AG10803 (cell line): ENCODE measurements at regions not wholly inside any gene's neighbourhood (a gene's known extent, or its start where the extent isn't known, plus 50 kb on each side); places are given as distances from the start of the nearest gene placed in this dataset.

Experiments
- DNase-seq: peaks from one replicate; pipeline ENCODE4 v3.0.0; 2010; ENCODE audit warnings: low read depth
- H3K4me3 ChIP-seq: 2 replicates; pipeline ENCODE4 v1.5.1; 2011; ENCODE audit warnings: mild to moderate bottlenecking, low read length, control low read depth
- TF ChIP-seq, protein P1 (sequence below): conservative IDR thresholded peaks from 2 replicates; pipeline ENCODE4 v1.5.1; 2011; ENCODE audit warnings: mild to moderate bottlenecking, low read length, control low read depth, inconsistent platforms

DNA sequence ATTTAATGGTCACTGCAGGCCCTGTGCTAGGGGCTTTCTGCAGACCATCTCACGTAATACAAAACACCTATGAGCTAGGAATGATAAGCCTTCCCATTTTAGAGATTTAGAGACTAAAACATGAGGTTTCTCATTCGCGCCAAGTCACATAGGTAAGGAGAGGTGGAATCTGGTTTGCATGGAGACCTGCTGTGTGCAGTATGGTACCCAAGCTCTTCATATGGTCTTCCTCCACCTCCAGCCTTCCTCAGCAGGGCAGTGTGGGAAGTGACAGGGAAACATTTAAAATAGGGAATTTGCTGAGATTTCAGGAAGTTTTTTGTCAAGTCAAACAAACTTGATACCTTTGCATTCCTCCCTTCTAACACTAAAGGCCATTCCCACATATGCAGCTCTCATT, 337.6 kb downstream of the IL20RB start:
- TF ChIP-seq, protein P1, sequence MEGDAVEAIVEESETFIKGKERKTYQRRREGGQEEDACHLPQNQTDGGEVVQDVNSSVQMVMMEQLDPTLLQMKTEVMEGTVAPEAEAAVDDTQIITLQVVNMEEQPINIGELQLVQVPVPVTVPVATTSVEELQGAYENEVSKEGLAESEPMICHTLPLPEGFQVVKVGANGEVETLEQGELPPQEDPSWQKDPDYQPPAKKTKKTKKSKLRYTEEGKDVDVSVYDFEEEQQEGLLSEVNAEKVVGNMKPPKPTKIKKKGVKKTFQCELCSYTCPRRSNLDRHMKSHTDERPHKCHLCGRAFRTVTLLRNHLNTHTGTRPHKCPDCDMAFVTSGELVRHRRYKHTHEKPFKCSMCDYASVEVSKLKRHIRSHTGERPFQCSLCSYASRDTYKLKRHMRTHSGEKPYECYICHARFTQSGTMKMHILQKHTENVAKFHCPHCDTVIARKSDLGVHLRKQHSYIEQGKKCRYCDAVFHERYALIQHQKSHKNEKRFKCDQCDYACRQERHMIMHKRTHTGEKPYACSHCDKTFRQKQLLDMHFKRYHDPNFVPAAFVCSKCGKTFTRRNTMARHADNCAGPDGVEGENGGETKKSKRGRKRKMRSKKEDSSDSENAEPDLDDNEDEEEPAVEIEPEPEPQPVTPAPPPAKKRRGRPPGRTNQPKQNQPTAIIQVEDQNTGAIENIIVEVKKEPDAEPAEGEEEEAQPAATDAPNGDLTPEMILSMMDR, result no peak
- DNase-seq, result no peak
- no peak overlapping the region for H3K4me3 ChIP-seq

DNA sequence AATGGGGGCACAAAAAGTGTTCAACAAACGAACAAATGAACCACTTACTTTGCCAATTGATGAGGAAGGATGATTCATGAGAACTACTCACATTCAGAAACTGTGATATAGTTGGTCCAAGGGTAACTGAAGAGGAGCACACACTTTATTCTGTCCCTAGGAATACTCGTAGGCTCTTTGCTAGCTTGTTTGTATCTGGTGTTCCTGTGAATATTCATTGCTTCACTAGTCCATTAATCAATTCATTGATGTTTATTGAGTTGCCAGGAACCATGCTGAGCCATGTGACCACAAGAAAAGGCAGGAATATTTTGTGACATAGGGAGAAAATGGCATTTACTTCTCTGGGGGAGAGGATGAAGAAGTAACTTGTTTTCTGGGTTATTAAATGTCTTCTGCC, 338.3 kb downstream of the IL20RB start:
- DNase-seq, result no peak
- TF ChIP-seq, protein P1, result no peak
- no peak overlapping the region for H3K4me3 ChIP-seq

DNA sequence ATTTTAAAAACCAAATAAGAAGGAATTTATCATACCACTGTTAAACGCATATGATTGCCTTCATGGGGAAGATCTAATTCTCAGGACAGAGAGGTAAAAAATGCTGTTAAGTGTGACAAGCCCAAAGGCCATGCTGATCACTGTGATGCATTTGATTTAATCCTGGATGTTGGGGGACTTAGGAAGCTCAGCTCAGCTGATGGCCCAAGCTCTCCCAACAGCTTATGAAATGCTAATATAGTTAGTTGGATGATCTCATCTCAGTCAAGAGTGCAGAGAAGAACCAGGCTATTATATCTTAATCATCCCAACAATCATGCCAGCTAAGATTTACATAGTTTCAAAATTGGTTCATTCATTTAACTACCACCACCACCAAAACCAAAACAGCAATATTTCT, 340.0 kb downstream of the IL20RB start:
- TF ChIP-seq, protein P1, result no peak
- H3K4me3 ChIP-seq, result no peak overlapping the region
- DNase-seq, result no peak

DNA sequence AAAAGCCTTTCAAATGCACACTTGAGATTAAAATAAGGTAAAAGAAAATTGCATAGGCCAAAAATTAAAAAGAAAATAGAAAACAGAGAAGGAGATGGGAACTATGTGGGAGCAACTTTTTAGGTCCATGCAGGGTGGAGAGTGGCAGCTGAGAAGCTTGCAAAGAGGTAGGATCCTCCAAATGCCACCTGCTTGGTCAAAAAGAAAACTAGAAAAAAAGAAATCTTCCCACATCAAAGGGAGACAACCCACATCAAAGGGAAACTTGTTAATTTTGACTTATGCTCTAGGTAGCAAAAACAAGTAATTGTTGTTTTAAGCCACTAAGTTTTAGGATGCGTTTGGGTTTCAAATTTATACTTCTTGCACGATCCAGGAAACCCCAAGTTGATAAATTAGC, 342.9 kb downstream of the IL20RB start:
- DNase-seq, result no peak
- no peak overlapping the region for H3K4me3 ChIP-seq
- TF ChIP-seq, protein P1, result no peak

DNA sequence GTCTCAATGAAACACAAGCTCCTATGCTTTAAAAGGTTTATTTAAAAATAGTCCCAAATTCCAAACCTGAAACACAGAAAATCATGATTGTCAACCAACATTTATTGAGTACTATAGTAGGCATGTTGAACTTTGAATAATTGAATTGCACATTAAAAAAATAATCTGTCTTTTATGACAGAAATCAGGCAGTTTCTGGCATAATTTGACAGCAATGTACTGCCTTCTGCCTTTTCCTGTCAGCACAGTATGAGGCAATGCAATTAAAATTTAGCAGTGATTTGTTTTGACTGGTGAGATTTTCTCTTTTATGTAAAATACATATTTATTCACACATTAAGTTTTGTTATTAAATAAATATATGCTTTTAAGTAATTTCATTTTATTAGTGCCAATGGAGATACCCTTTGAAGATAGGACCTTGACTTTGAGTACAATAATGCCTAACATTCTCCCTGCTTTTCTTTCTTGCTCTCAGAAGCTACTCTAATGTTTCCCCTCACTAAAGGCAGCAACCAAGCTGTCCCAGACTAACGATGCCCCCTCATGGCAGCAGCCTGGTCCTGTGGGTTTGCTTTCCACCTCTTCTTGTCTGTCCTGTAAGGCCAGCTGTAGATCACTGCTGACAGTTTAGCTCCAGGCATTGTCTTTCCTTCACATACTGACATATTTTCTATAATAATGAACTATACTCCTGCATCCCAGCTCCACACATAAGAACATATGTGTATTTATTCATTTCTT, 346.7 kb downstream of the IL20RB start:
- H3K4me3 ChIP-seq, result no peak overlapping the region
- no peak for DNase-seq
- TF ChIP-seq, protein P1, result no peak

DNA sequence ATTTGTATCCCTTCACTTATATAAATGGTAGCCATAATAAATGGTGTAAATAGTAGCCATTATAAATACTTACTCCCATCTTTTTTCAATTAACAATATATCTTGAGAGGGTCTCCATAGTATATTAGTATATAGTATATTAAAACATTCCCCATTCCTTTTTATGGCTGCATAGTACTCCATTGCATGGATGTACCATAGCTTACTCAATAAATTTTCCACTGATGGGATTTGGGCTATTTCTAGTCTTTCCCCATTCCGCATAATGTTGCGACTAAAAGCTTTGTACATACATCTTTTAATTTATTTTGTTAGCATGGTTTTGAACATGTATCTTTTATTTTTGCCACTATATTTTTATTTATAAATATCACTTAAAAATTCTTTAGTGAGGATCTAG, 366.3 kb downstream of the IL20RB start:
- TF ChIP-seq, protein P1, result no peak
- no peak for DNase-seq
- no peak overlapping the region for H3K4me3 ChIP-seq

DNA sequence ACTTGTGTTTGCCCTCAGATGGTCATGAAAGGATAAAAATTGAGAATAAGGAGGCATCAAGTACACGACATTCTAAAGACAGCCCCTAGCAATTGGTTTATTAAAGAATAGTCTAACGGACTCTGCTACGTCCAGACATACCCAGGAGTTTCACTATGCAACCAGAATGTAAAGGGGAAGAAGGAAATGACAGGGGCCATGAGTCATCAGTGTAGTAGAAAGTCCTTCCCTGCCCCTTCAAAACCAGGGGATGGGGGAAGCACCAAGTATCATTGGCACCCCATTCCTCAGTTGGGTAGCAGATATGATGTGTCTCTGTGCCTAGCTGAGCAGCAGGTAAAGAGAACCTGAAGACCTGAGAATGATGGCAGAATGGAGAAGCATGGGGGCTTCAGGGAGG, 367.4 kb downstream of the IL20RB start:
- no peak for DNase-seq
- H3K4me3 ChIP-seq, result no peak overlapping the region
- TF ChIP-seq, protein P1, result no peak
